ENCODE measurements at regions not wholly inside any gene's neighbourhood (a gene's known extent, or its start where the extent isn't known, plus 50 kb on each side); places are given as distances from the start of the nearest gene placed in this dataset.

- H3K9me3 Mint-ChIP-seq, result no peaks in the 10 kb centered on the region
- H3K27me3 Mint-ChIP-seq (ENCODE audit: low read depth), result peaks cover 7% of the 10 kb centered on the region
- H3K4me1 Mint-ChIP-seq, result no peaks in the 10 kb centered on the region
- peak; percentile 70 for TF ChIP-seq CTCF (conservative IDR thresholded peaks at IDR 0.05)
- DNase-seq (ENCODE audit: low read depth, low spot score), result no peak
- H3K4me3 Mint-ChIP-seq, result no peak overlapping the region
- no peaks in the 10 kb centered on the region for H3K36me3 Mint-ChIP-seq (ENCODE audit: low read depth)
- H3K27ac Mint-ChIP-seq (ENCODE audit: unreplicated experiment), result no peak overlapping the region
Measured at GRCh38 chr11:131025020-131025419, 108.7 kb upstream of the SNX19 start.

GRCh38 chr11:131025421-131026125 lies 109.3 kb upstream of the SNX19 start:
- Mint-ChIP-seq H3K36me3 (ENCODE audit: low read depth) (no peaks in the 10 kb centered on the region), H3K9me3 (no peaks in the 10 kb centered on the region), H3K4me1 (no peaks in the 10 kb centered on the region), H3K4me3 (no peak overlapping the region), H3K27me3 (ENCODE audit: low read depth) (peaks cover 7% of the 10 kb centered on the region), H3K27ac (ENCODE audit: unreplicated experiment) (no peak overlapping the region)
- DNase-seq (ENCODE audit: low read depth, low spot score), result no peak
- no peak for TF ChIP-seq CTCF (conservative IDR thresholded peaks at IDR 0.05)

- Mint-ChIP-seq H3K4me1 (no peaks in the 10 kb centered on the region), H3K36me3 (ENCODE audit: low read depth) (no peaks in the 10 kb centered on the region), H3K9me3 (no peaks in the 10 kb centered on the region), H3K4me3 (no peak overlapping the region), H3K27me3 (ENCODE audit: low read depth) (peaks cover 4% of the 10 kb centered on the region), H3K27ac (ENCODE audit: unreplicated experiment) (no peak overlapping the region)
- no peak for TF ChIP-seq CTCF (conservative IDR thresholded peaks at IDR 0.05)
- DNase-seq (ENCODE audit: low read depth, low spot score), result no peak
Measured at GRCh38 chr11:131027491-131027890, 111.2 kb upstream of the SNX19 start.

- H3K27me3 Mint-ChIP-seq (ENCODE audit: low read depth), result no peaks in the 10 kb centered on the region
- no peak for DNase-seq (ENCODE audit: low read depth, low spot score)
- H3K4me3 Mint-ChIP-seq, result no peak overlapping the region
- H3K9me3 Mint-ChIP-seq, result no peaks in the 10 kb centered on the region
- H3K27ac Mint-ChIP-seq (ENCODE audit: unreplicated experiment), result no peak overlapping the region
- no peaks in the 10 kb centered on the region for H3K4me1 Mint-ChIP-seq
- no peak for TF ChIP-seq CTCF (conservative IDR thresholded peaks at IDR 0.05)
- no peaks in the 10 kb centered on the region for H3K36me3 Mint-ChIP-seq (ENCODE audit: low read depth)
Measured at GRCh38 chr11:131033151-131033651, 116.9 kb upstream of the SNX19 start.

- Mint-ChIP-seq H3K4me1 (no peaks in the 10 kb centered on the region), H3K27me3 (ENCODE audit: low read depth) (no peaks in the 10 kb centered on the region), H3K27ac (ENCODE audit: unreplicated experiment) (no peak overlapping the region), H3K4me3 (no peak overlapping the region), H3K9me3 (no peaks in the 10 kb centered on the region), H3K36me3 (ENCODE audit: low read depth) (no peaks in the 10 kb centered on the region)
- TF ChIP-seq CTCF (conservative IDR thresholded peaks at IDR 0.05), result no peak
- no peak for DNase-seq (ENCODE audit: low read depth, low spot score)
Measured at GRCh38 chr11:131036514-131036913, 120.2 kb upstream of the SNX19 start.

All from neural crest cell (in vitro differentiated cells).